HG02884 (cell line): ENCODE measurements at regions not wholly inside any gene's neighbourhood (a gene's known extent, or its start where the extent isn't known, plus 50 kb on each side); places are given as distances from the start of the nearest gene placed in this dataset.
A peak's percentile ranks its signal among the peaks of the same experiment; 100 is the strongest.
"Not testable (repeated sequence)": the region's sequence is repeated elsewhere in the genome, so short reads cannot be mapped to it uniquely, and the experiment has no call there.

Experiments
- ATAC-seq: cut with Tn5 transposase; IDR thresholded peaks from one replicate; pipeline ENCODE4 v1.9.1; 2021; ENCODE audit warnings: mild to moderate bottlenecking, moderate library complexity; ENCODE audit not compliant: unreplicated experiment

DNA sequence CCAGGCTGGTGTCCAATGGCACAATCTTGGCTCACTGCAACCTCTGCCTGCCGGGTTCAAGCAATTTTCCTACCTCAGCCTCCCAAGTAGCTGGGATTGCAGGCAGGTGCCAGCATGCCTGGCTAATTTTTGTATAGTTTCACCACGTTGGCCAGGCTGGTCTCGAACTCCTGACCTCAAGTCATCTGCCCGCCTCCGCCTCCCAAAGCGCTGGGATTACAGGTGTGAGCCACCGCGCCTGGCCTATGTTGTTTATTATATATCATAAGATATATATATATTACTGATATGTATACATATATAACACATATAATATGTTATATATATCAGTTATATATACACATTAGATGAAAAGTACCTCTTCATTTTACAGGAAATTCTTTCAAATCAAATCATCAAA lies 914.7 kb downstream of the FOXD4L5 start:
- ATAC-seq: not testable (repeated sequence)

DNA sequence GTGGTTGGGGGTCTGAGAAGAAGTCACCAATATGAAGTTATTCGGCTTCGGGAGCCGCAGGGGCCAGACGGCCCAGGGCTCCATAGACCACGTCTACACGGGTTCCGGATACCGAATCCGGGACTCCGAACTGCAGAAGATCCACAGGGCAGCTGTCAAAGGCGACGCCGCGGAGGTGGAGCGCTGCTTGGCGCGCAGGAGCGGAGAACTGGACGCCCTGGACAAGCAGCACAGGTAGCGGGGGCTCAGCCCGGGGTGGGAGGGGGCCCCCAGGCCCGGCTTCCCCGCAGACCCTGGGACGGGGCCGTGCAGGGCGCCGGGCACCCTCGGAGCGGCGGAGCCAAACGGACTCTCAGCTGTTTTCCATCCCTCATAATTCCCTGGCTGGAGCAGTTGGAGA lies 915.4 kb downstream of the FOXD4L5 start:
- not testable (repeated sequence) for ATAC-seq

DNA sequence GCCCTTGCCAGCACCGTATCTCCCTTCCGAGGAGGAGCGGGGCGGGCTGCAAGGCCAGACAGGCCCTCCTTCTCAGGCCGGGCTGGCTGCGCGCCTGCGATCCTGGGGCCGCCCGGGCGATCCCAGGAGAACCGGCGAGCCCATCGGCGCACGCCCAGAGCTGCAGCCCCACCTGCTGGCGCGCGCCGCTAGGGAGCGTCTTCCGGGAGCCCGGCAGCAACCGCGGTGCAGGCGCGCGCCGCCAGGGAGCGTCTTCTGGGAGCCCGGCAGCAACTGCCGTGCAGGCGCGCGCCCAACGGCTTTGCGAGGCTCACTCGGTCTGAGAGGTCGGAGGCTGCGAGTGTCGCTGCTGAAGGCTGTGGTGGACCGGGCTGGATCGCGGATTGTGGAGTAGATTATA lies 915.9 kb downstream of the FOXD4L5 start:
- peak; percentile 100 for ATAC-seq

DNA sequence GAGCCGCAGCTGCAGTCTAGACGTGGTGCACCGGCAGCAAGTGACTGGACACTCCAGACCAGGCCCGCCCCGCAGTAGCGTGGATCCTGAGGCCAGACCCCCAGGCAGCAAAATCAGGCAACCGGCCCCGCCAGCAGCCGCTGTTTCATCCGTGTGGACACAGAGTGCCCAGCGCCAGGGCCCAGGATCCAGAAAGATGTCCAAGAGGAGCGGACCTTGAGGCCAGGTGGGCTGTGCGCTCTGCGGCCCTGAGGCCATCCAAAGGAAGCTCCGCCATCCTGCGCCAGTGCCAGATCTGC lies 916.4 kb downstream of the FOXD4L5 start:
- ATAC-seq: not testable (repeated sequence)

DNA sequence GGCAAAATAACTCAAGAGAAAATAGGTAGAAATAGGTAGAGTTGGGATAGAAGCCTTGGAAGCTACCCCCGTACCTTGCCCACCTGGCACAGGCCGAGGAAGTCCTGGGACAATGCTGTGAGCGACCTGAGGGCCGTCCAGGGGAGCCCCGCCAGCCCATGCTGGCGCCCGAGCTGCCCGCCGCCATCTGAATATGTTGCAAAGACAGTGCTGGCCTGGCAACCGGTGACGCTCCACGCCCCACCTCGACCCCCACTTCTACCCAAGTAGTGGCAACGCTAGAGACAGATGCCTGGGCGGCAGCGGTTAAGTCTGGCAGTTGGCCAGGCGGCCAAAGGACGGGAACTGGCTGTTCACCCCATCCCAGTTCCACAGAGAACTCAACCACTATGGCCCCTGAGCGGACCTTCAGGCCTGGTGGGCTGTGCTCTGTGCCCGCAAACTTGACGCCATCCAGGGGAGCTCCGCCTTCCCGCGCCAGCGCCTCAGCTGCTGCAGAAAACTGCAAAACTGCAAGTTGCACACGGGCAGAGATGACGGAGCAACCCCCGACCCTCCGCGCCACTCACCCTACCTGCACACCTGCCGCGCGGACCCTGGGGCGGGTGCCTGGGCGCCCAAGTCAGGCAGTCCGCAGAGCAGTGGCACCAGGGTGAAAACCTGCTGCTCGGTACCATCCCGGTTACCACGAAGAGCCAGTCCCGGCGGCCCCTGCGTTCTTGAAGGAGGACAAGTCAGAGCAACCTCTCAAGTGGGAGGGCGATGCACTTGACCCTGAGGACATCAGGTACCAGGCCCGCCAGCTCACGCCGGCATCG lies 917.0 kb downstream of the FOXD4L5 start:
- not testable (repeated sequence) for ATAC-seq
